ENCODE measurements at regions not wholly inside any gene's neighbourhood (a gene's known extent, or its start where the extent isn't known, plus 50 kb on each side); places are given as distances from the start of the nearest gene placed in this dataset.

GRCh38 chr7:130973637-130974036 is 239.6 kb upstream of the KLF14 start:
- Mint-ChIP-seq H3K4me1 (ENCODE audit: insufficient read depth, unreplicated experiment) (no peaks in the 10 kb centered on the region), H3K27me3 (ENCODE audit: insufficient read depth, unreplicated experiment) (no peaks in the 10 kb centered on the region), H3K4me3 (ENCODE audit: unreplicated experiment) (no peak overlapping the region), H3K27ac (ENCODE audit: low read depth, unreplicated experiment) (no peak overlapping the region), H3K9me3 (ENCODE audit: unreplicated experiment) (no peaks in the 10 kb centered on the region), H3K36me3 (ENCODE audit: insufficient read depth, unreplicated experiment) (peaks cover 46% of the 10 kb centered on the region)
- CTCF ChIA-PET: interaction anchor here (0.9 to 1.3 kb wide), 3 partner anchors 9 to 33 kb away, joined by 3 to 4 read pairs (median 4); no protein-coding TSS in a partner anchor
- POLR2A ChIA-PET: interaction anchor here (0.6 to 1.2 kb wide), 2 partner anchors 38 to 100 kb away, joined by 3 to 4 read pairs; no protein-coding TSS in a partner anchor
- DNase-seq (ENCODE audit: unreplicated experiment): no peak
- TF ChIP-seq CTCF (IDR thresholded peaks at IDR 0.05; ENCODE audit: unreplicated experiment): no peak
- intact Hi-C loops (cut with micrococcal nuclease): no loop called here
- BruUV-seq (replicated peaks): no TSS peak

GRCh38 chr7:130974169-130974568 is 240.2 kb upstream of the KLF14 start:
- CTCF ChIA-PET: interaction anchor here (0.8 to 1.3 kb wide), 5 partner anchors 8 to 78 kb away, joined by 3 to 5 read pairs (median 4); no protein-coding TSS in a partner anchor
- POLR2A ChIA-PET: interaction anchor here (0.6 to 1.2 kb wide), 3 partner anchors 38 to 103 kb away, joined by 3 to 4 read pairs (median 3); no protein-coding TSS in a partner anchor
- Mint-ChIP-seq H3K9me3 (ENCODE audit: unreplicated experiment) (no peaks in the 10 kb centered on the region), H3K27me3 (ENCODE audit: insufficient read depth, unreplicated experiment) (no peaks in the 10 kb centered on the region), H3K4me1 (ENCODE audit: insufficient read depth, unreplicated experiment) (no peaks in the 10 kb centered on the region), H3K27ac (ENCODE audit: low read depth, unreplicated experiment) (no peak overlapping the region), H3K36me3 (ENCODE audit: insufficient read depth, unreplicated experiment) (peaks cover 46% of the 10 kb centered on the region), H3K4me3 (ENCODE audit: unreplicated experiment) (no peak overlapping the region)
- no peak for TF ChIP-seq CTCF (IDR thresholded peaks at IDR 0.05; ENCODE audit: unreplicated experiment)
- BruUV-seq (replicated peaks): no TSS peak
- intact Hi-C loops (cut with micrococcal nuclease): no loop called here
- no peak for DNase-seq (ENCODE audit: unreplicated experiment)

- H3K9me3 Mint-ChIP-seq (ENCODE audit: unreplicated experiment): no peaks in the 10 kb centered on the region
These were observed 240.8 kb upstream of the KLF14 start for GRCh38 chr7:130974794-130975193.

GRCh38 chr7:130975731-130976130 is 241.7 kb upstream of the KLF14 start:
- H3K4me3 Mint-ChIP-seq (ENCODE audit: unreplicated experiment): no peak overlapping the region
- no peak for DNase-seq (ENCODE audit: unreplicated experiment)
- intact Hi-C loops (cut with micrococcal nuclease): no loop called here
- no peaks in the 10 kb centered on the region for H3K27me3 Mint-ChIP-seq (ENCODE audit: insufficient read depth, unreplicated experiment)
- no peak for TF ChIP-seq CTCF (IDR thresholded peaks at IDR 0.05; ENCODE audit: unreplicated experiment)
- peaks cover 57% of the 10 kb centered on the region for H3K36me3 Mint-ChIP-seq (ENCODE audit: insufficient read depth, unreplicated experiment)
- BruUV-seq (replicated peaks): no TSS peak
- H3K4me1 Mint-ChIP-seq (ENCODE audit: insufficient read depth, unreplicated experiment): no peaks in the 10 kb centered on the region
- CTCF ChIA-PET: interaction anchor here (0.6 to 2.1 kb wide), 4 partner anchors 16 to 86 kb away, joined by 3 to 6 read pairs (median 4); no protein-coding TSS in a partner anchor
- POLR2A ChIA-PET: interaction anchor here (0.6 to 1.4 kb wide), 3 partner anchors 14 to 82 kb away, joined by 3 to 5 read pairs (median 4); no protein-coding TSS in a partner anchor
- H3K9me3 Mint-ChIP-seq (ENCODE audit: unreplicated experiment): no peaks in the 10 kb centered on the region
- no peak overlapping the region for H3K27ac Mint-ChIP-seq (ENCODE audit: low read depth, unreplicated experiment)

More at GRCh38 chr7:130974794-130975193, 240.8 kb upstream of the KLF14 start:
- Mint-ChIP-seq H3K4me3 (ENCODE audit: unreplicated experiment) (no peak overlapping the region), H3K36me3 (ENCODE audit: insufficient read depth, unreplicated experiment) (peaks cover 53% of the 10 kb centered on the region), H3K4me1 (ENCODE audit: insufficient read depth, unreplicated experiment) (no peaks in the 10 kb centered on the region), H3K27me3 (ENCODE audit: insufficient read depth, unreplicated experiment) (no peaks in the 10 kb centered on the region), H3K27ac (ENCODE audit: low read depth, unreplicated experiment) (no peak overlapping the region)
- ChIA-PET POLR2A (interaction anchor here (0.7 to 1.2 kb wide), 2 partner anchors 102 to 103 kb away, joined by 3 to 4 read pairs; no protein-coding TSS in a partner anchor), CTCF (interaction anchor here (0.8 to 1.3 kb wide), 3 partner anchors 12 to 78 kb away, joined by 4 to 5 read pairs (median 4); no protein-coding TSS in a partner anchor)
- no peak for TF ChIP-seq CTCF (IDR thresholded peaks at IDR 0.05; ENCODE audit: unreplicated experiment)
- intact Hi-C loops (cut with micrococcal nuclease): no loop called here
- no TSS peak for BruUV-seq (replicated peaks)
- DNase-seq (ENCODE audit: unreplicated experiment): no peak
